Calu3 (cell line): ENCODE measurements at regions not wholly inside any gene's neighbourhood (a gene's known extent, or its start where the extent isn't known, plus 50 kb on each side); places are given as distances from the start of the nearest gene placed in this dataset.

Experiments used
- BruUV-seq: library from RNA; stranded (reverse); fragments of 400-500 nt; replicated peaks from 2 replicates; lab custom pipeline; 2021; lab: Mats Ljungman, UMichigan
- CTCF ChIA-PET: fragments of 300-600 bp; sonication (Branson Sonifier 250); formaldehyde crosslinking; loops from one replicate; lab custom pipeline; 2022; ENCODE audit warnings: antibody characterized with exemption; lab: Charles Lee
- DNase-seq: peaks from one replicate; pipeline ENCODE4 v3.0.0; 2022
- H3K27ac Mint-ChIP-seq: one replicate; pipeline ENCODE4 v1.8.0; 2022; ENCODE audit warnings: mixed read lengths; ENCODE audit not compliant: unreplicated experiment
- H3K27me3 Mint-ChIP-seq: one replicate; pipeline ENCODE4 v1.8.0; 2022; ENCODE audit warnings: mixed read lengths; ENCODE audit not compliant: unreplicated experiment
- H3K36me3 Mint-ChIP-seq: one replicate; pipeline ENCODE4 v1.8.0; 2022; ENCODE audit warnings: mild to moderate bottlenecking, moderate library complexity, mixed read lengths; ENCODE audit not compliant: insufficient read depth, unreplicated experiment
- H3K4me1 Mint-ChIP-seq: one replicate; pipeline ENCODE4 v1.8.0; 2022; ENCODE audit warnings: mild to moderate bottlenecking, low read depth, mixed read lengths; ENCODE audit not compliant: unreplicated experiment
- H3K4me3 Mint-ChIP-seq: one replicate; pipeline ENCODE4 v1.8.0; 2022; ENCODE audit warnings: mild to moderate bottlenecking, low read depth, moderate library complexity, mixed read lengths; ENCODE audit not compliant: unreplicated experiment
- H3K9me3 Mint-ChIP-seq: one replicate; pipeline ENCODE4 v1.8.0; 2022; ENCODE audit warnings: low read depth, mixed read lengths; ENCODE audit not compliant: unreplicated experiment
- CTCF ChIP-seq: fragments of 200-600 bp; IDR thresholded peaks from one replicate; pipeline ENCODE4 v1.8.0; 2022; ENCODE audit warnings: antibody characterized with exemption; ENCODE audit not compliant: unreplicated experiment
- intact Hi-C: fragments of 100-400 bp; cut with micrococcal nuclease; formaldehyde crosslinking; loops from one replicate; pipeline ENCODE4 v1.10.0; 2022; ENCODE audit not compliant: unreplicated experiment

DNA sequence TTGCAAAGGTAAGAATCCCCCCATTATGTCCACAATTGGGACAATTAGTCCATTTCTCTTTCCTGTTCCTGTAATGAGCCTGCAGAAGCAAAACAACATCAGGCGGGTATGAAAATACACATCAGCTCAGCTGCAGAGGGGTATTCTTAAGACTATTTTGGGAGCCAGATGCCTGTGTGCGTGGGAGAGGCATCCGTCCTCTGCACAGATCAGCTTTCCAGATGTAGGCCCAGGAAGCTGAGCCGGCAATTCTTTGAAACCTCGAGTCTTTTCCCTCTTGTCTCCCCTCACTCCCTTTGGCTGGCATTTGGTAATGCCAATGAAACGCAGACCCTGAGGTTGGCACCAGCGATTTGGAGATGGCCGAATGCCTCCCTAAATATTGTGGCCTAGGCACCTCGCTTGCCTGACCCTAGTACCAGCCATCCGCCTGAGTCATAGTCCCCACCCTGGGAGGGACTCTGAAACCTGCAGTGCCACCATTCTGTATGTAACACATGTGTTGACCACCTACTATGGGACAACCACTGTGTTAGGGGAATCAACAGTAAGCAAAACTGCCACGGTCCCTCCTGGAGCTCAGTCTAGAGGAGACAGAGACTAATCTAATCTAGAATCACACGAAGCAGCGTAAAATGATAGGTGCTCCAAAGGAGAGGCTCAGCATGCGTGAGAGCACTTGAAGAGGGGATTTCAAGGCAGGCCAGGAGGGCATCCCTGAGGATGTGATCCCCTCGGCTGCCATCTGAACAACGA lies 603.0 kb downstream of the MATN1 start:
- no TSS peak for BruUV-seq

GRCh38 chr1:30117685-30118084 lies 605.7 kb downstream of the MATN1 start:
- Mint-ChIP-seq H3K4me3 (no peak overlapping the region), H3K27ac (no peak overlapping the region), H3K27me3 (peaks cover 78% of the 10 kb centered on the region), H3K4me1 (no peaks in the 10 kb centered on the region), H3K36me3 (no peaks in the 10 kb centered on the region), H3K9me3 (no peaks in the 10 kb centered on the region)
- no peak for TF ChIP-seq CTCF
- no TSS peak for BruUV-seq
- CTCF ChIA-PET, result no interaction called here
- intact Hi-C loops, result loop anchor here (10.0 kb wide), 1 partner anchor 403 kb away; no protein-coding TSS in a partner anchor
- DNase-seq, result no peak

More for the DNA sequence above, 603.0 kb downstream of the MATN1 start:
- CTCF ChIA-PET, result no interaction called here
- no peak overlapping the region for H3K4me3 Mint-ChIP-seq
- H3K27ac Mint-ChIP-seq, result no peak overlapping the region
- intact Hi-C loops, result no loop called here
- H3K9me3 Mint-ChIP-seq, result no peaks in the 10 kb centered on the region
- H3K27me3 Mint-ChIP-seq, result peaks cover 88% of the 10 kb centered on the region
- no peak for TF ChIP-seq CTCF
- no peak for DNase-seq
- no peaks in the 10 kb centered on the region for H3K36me3 Mint-ChIP-seq
- H3K4me1 Mint-ChIP-seq, result no peaks in the 10 kb centered on the region

GRCh38 chr1:30111431-30111830 lies 612.0 kb downstream of the MATN1 start:
- Mint-ChIP-seq H3K27me3 (peaks cover 80% of the 10 kb centered on the region), H3K4me3 (no peak overlapping the region), H3K27ac (no peak overlapping the region), H3K4me1 (no peaks in the 10 kb centered on the region), H3K36me3 (no peaks in the 10 kb centered on the region), H3K9me3 (no peaks in the 10 kb centered on the region)
- peak; percentile 60 for TF ChIP-seq CTCF
- DNase-seq, result peak; percentile 65
- intact Hi-C loops, result loop anchor here (1.0 to 10.0 kb wide), 3 partner anchors 199 to 397 kb away; no protein-coding TSS in a partner anchor
- CTCF ChIA-PET, result interaction anchor here (0.6 to 1.2 kb wide), 11 partner anchors 127 to 768 kb away, joined by 3 to 21 read pairs (median 4); no protein-coding TSS in a partner anchor
- BruUV-seq, result no TSS peak

DNA sequence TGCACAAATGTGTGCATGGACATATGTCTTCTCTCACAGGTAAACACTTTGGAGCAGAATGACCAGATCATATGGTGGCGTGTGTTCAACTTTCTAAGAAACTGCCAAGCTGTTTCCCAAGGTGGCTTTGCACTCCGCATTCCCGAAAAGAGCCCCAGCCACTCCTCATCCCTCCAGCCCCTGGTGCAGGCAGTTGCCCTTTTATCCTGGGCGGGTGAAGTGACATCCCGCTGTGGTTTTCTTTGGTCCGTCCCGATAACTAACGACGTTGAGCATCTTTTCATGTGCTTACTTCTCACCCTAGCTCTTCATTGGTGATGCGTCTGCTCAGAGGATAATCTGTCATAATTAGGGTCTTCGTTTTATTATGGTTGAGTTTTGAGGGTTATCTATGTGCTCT lies 612.5 kb downstream of the MATN1 start:
- Mint-ChIP-seq H3K36me3 (no peaks in the 10 kb centered on the region), H3K4me1 (no peaks in the 10 kb centered on the region), H3K4me3 (no peak overlapping the region), H3K27ac (no peak overlapping the region), H3K27me3 (peaks cover 86% of the 10 kb centered on the region), H3K9me3 (no peaks in the 10 kb centered on the region)
- BruUV-seq, result no TSS peak
- TF ChIP-seq CTCF, result no peak
- CTCF ChIA-PET, result interaction anchor here (1.0 to 1.2 kb wide), 4 partner anchors 318 to 597 kb away, joined by 3 to 21 read pairs (median 5); no protein-coding TSS in a partner anchor
- intact Hi-C loops, result loop anchor here (1.0 to 10.0 kb wide), 3 partner anchors 199 to 396 kb away; no protein-coding TSS in a partner anchor
- DNase-seq, result no peak
